Smooth muscle cell (in vitro differentiated cells): ENCODE measurements at regions not wholly inside any gene's neighbourhood (a gene's known extent, or its start where the extent isn't known, plus 50 kb on each side); places are given as distances from the start of the nearest gene placed in this dataset.

Experiments
- DNase-seq: peaks from one replicate; lab custom pipeline; 2025; ENCODE audit not compliant: unreplicated experiment; lab: John Stamatoyannopoulos, UW
- H2AFZ ChIP-seq: fragments of 200-600 bp; sonication (generic); 2 replicates; pipeline ENCODE4 v1.6.0; 2016; ENCODE audit warnings: antibody characterized with exemption, low read depth, mild to moderate bottlenecking
- H3F3A ChIP-seq: fragments of 200-600 bp; sonication (generic); 2 replicates; pipeline ENCODE4 v1.6.0; 2017; ENCODE audit warnings: antibody characterized with exemption, low read depth
- H3K27ac ChIP-seq: fragments of 200-600 bp; sonication (generic); 2 replicates; pipeline ENCODE4 v1.5.1; 2016; ENCODE audit warnings: low read depth, mild to moderate bottlenecking
- H3K27me3 ChIP-seq: fragments of 200-600 bp; sonication (generic); 2 replicates; pipeline ENCODE4 v1.6.1; 2016; ENCODE audit warnings: low read depth, mild to moderate bottlenecking
- H3K36me3 ChIP-seq: fragments of 200-600 bp; sonication (generic); 2 replicates; pipeline ENCODE4 v1.5.1; 2016; ENCODE audit warnings: low read depth
- H3K4me1 ChIP-seq: fragments of 200-600 bp; sonication (generic); 2 replicates; pipeline ENCODE4 v1.5.1; 2016; ENCODE audit warnings: low read depth
- H3K4me2 ChIP-seq: fragments of 200-600 bp; sonication (generic); 2 replicates; pipeline ENCODE4 v1.6.0; 2016; ENCODE audit warnings: mild to moderate bottlenecking
- H3K4me3 ChIP-seq: fragments of 200-600 bp; sonication (generic); 2 replicates; pipeline ENCODE4 v1.5.1; 2016; ENCODE audit warnings: mild to moderate bottlenecking
- H3K79me2 ChIP-seq: fragments of 200-600 bp; sonication (generic); 2 replicates; pipeline ENCODE4 v1.6.0; 2016; ENCODE audit warnings: low read depth, mild to moderate bottlenecking
- H3K9ac ChIP-seq: fragments of 200-600 bp; sonication (generic); 2 replicates; pipeline ENCODE4 v1.6.0; 2016; ENCODE audit warnings: low read depth
- H3K9me3 ChIP-seq: fragments of 200-600 bp; sonication (generic); replicated peaks from 2 replicates; pipeline ENCODE4 v1.5.1; 2016; ENCODE audit warnings: low read depth
- H4K20me1 ChIP-seq: fragments of 200-600 bp; sonication (generic); 2 replicates; pipeline ENCODE4 v1.6.0; 2016; ENCODE audit warnings: low read depth
- WGBS: methylation state at CpG from one replicate; pipeline ENCODE4 v1.1.7; 2016; ENCODE audit warnings: low lambda C conversion rate; 5-methylcytosine and 5-hydroxymethylcytosine counted together
- TF ChIP-seq, protein P1 (sequence below): fragments of 200-600 bp; sonication (generic); IDR thresholded peaks from 2 replicates; pipeline ENCODE4 v1.5.1; 2017; ENCODE audit warnings: borderline replicate concordance, mild to moderate bottlenecking, antibody characterized with exemption; ENCODE audit not compliant: insufficient read depth, poor library complexity, severe bottlenecking

DNA sequence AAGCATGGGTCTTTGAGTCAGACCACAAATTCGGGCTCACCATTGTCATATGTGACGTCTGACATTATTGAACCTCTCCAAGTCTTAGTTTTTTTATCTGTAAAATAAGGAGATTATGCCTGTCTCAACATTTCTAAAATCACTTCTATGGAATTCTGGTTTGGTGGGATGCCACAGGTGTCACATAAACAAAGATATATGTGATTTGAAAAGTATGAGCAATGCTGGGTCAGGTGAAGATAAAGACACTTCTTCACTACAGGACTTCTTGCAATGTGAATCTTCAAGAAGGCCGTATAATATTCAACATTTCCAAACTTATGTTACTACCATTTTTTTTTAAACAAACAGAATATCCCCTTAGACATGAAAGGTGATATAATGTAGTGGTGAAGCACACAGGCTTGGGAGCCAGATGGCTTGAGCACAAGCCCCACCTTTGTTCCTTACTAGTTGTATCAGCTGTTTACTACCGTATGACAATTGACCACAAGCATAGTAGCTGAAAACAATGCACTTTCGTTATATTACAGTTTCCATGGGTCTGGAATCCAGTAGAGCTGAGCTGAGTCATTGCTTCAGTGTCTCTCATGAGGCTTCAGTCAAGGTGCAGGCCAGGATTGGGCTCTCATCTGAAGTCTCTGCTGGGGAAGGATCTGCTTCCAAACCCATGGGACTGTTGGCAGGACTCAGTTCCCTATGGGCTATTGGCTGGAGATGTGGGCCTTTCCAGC is 87.7 kb downstream of the UTP18 start:
- DNase-seq = no peak
- H3K27ac ChIP-seq = no peak overlapping the region
- H3K4me2 ChIP-seq = no peak overlapping the region
- peaks cover 8% of the 10 kb centered on the region for H3K27me3 ChIP-seq
- no peak overlapping the region for H2AFZ ChIP-seq
- no peaks in the 10 kb centered on the region for H3K36me3 ChIP-seq
- H3F3A ChIP-seq = no peaks in the 10 kb centered on the region
- H3K9me3 ChIP-seq = no peaks in the 10 kb centered on the region
- no peak overlapping the region for H3K9ac ChIP-seq
- H3K4me3 ChIP-seq = no peak overlapping the region
- no peaks in the 10 kb centered on the region for H3K79me2 ChIP-seq
- no peaks in the 10 kb centered on the region for H4K20me1 ChIP-seq
- no peaks in the 10 kb centered on the region for H3K4me1 ChIP-seq
- WGBS = 83% methylated on average over 5 of the region's 5 CpGs
- TF ChIP-seq, protein P1, sequence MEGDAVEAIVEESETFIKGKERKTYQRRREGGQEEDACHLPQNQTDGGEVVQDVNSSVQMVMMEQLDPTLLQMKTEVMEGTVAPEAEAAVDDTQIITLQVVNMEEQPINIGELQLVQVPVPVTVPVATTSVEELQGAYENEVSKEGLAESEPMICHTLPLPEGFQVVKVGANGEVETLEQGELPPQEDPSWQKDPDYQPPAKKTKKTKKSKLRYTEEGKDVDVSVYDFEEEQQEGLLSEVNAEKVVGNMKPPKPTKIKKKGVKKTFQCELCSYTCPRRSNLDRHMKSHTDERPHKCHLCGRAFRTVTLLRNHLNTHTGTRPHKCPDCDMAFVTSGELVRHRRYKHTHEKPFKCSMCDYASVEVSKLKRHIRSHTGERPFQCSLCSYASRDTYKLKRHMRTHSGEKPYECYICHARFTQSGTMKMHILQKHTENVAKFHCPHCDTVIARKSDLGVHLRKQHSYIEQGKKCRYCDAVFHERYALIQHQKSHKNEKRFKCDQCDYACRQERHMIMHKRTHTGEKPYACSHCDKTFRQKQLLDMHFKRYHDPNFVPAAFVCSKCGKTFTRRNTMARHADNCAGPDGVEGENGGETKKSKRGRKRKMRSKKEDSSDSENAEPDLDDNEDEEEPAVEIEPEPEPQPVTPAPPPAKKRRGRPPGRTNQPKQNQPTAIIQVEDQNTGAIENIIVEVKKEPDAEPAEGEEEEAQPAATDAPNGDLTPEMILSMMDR = no peak

DNA sequence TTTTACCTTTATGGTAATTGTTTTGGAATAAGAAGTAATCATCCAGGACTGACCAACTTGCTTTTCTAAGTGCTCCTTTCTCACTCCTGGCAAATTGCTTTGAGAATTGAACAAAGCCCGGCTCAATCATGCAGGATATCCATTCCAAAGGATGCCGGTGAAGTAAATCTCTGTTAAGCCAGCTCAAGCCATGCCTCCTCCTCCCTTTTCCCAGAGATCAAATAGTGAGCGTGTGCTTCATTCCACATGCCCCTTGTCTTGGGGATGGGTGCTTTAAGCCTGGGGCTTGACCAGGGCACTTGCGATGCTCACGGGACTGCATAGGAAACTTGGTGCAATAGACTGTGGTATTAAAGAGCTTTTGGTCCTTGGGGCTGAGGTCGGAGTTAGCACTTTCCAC is 90.7 kb downstream of the UTP18 start:
- Histone ChIP-seq H3K9ac (no peak overlapping the region), H3K27ac (no peak overlapping the region), H2AFZ (no peak overlapping the region), H4K20me1 (no peaks in the 10 kb centered on the region), H3K27me3 (peaks cover 8% of the 10 kb centered on the region), H3K4me1 (no peaks in the 10 kb centered on the region), H3K9me3 (no peaks in the 10 kb centered on the region), H3F3A (no peaks in the 10 kb centered on the region), H3K4me3 (no peak overlapping the region), H3K36me3 (no peaks in the 10 kb centered on the region), H3K4me2 (no peak overlapping the region), H3K79me2 (no peaks in the 10 kb centered on the region)
- TF ChIP-seq, protein P1 = no peak
- 82% methylated on average over 6 of the region's 6 CpGs for WGBS
- no peak for DNase-seq

DNA sequence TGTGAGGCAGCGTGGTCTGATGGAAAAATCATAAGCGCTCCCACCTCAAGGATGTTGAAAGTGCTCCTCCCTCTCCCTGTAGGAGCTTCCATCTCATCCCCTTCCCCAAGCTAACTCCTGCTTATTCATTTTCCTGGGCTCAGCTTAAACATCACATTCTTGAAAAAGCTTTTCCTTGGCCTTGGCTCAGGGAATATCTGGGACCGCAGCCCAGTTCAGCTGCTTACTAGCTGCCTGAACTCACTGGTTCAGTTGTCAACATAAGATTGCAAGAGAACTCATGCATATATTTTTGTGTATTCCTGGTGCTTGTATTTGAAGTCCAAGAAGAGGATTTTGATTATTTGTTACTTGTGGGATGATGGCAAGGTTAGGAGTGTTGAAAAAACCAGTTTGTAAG is 91.5 kb downstream of the UTP18 start:
- Histone ChIP-seq H3K9me3 (no peaks in the 10 kb centered on the region), H3K36me3 (no peaks in the 10 kb centered on the region), H2AFZ (no peak overlapping the region), H3K79me2 (no peaks in the 10 kb centered on the region), H3F3A (no peaks in the 10 kb centered on the region), H3K27me3 (peaks cover 8% of the 10 kb centered on the region), H3K4me1 (no peaks in the 10 kb centered on the region), H3K9ac (no peak overlapping the region), H3K27ac (no peak overlapping the region), H3K4me2 (no peak overlapping the region), H3K4me3 (no peak overlapping the region), H4K20me1 (no peaks in the 10 kb centered on the region)
- TF ChIP-seq, protein P1 = no peak
- no peak for DNase-seq
- 98% methylated on average over 3 of the region's 3 CpGs for WGBS

DNA sequence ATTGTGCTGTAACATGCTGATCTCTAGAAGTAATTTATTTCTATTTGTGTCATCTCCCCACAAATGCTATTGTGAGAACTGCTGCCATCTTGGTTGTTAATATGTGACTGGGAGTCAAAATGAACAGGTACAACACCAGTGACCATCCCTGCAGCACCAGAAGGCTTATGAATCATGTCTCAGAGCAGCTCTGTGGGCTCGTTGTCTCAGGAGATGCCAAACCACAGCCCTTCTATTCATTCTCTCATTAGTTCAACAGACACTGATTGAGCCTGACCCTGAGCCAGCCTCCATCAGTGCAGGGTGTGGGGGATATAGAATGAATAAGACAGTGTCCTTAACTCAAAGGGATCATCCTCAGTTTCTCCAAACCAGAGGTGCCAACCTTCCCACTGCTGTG is 92.5 kb downstream of the UTP18 start:
- no peak overlapping the region for H3K4me3 ChIP-seq
- H3K9ac ChIP-seq = no peak overlapping the region
- H3K79me2 ChIP-seq = no peaks in the 10 kb centered on the region
- TF ChIP-seq, protein P1 = no peak
- H4K20me1 ChIP-seq = no peaks in the 10 kb centered on the region
- no peaks in the 10 kb centered on the region for H3K9me3 ChIP-seq
- H3K27ac ChIP-seq = no peak overlapping the region
- no peak for DNase-seq
- no peaks in the 10 kb centered on the region for H3K36me3 ChIP-seq
- H3K27me3 ChIP-seq = peaks cover 8% of the 10 kb centered on the region
- H3K4me2 ChIP-seq = no peak overlapping the region
- no peaks in the 10 kb centered on the region for H3F3A ChIP-seq
- H3K4me1 ChIP-seq = no peaks in the 10 kb centered on the region
- H2AFZ ChIP-seq = no peak overlapping the region
- 42% methylated on average over 1 of the region's 1 CpG for WGBS
